Gastrocnemius medialis (tissue), 4 donors: ENCODE measurements at regions not wholly inside any gene's neighbourhood (a gene's known extent, or its start where the extent isn't known, plus 50 kb on each side); places are given as distances from the start of the nearest gene placed in this dataset.

Source experiments
- CTCF ChIP-seq, 5 experiments: fragments of 450-650 bp in 3 of 5; fragments of 200-600 bp in 2 of 5; sonication (generic) in 2 of 5; IDR thresholded peaks in 4 of 5; conservative IDR thresholded peaks in 1 of 5; 1 replicate in 4 of 5; 2 replicates in 1 of 5; pipeline ENCODE4 v1.5.1; 2016 to 2019; ENCODE audit warnings: antibody characterized with exemption in 5 of 5, mild to moderate bottlenecking in 3 of 5, moderate library complexity in 3 of 5
- POLR2A ChIP-seq, 2 donors: fragments of 450-650 bp; IDR thresholded peaks; one replicate each; pipeline ENCODE4 v1.6.1; 2017; ENCODE audit warnings: antibody characterized with exemption in 2 of 2, mild to moderate bottlenecking in 2 of 2, moderate library complexity in 2 of 2

GRCh38 chr3:127469760-127470159 lies 120.8 kb downstream of the TPRA1 start:
- TF ChIP-seq CTCF (IDR thresholded peaks at IDR 0.05 in 4 of 5, conservative IDR thresholded peaks at IDR 0.05 in 1 of 5) (no peak), POLR2A (IDR thresholded peaks at IDR 0.05) (no peak)
